H9 (cell line): ENCODE measurements at regions not wholly inside any gene's neighbourhood (a gene's known extent, or its start where the extent isn't known, plus 50 kb on each side); places are given as distances from the start of the nearest gene placed in this dataset.

ENCODE experiments used
- DNase-seq: peaks from one replicate; pipeline ENCODE4 v3.0.0-alpha.2; 2017
- H2AFZ ChIP-seq: one replicate; pipeline ENCODE4 v1.6.1; 2013; ENCODE audit warnings: mild to moderate bottlenecking, low read length, control low read depth, moderate library complexity
- H2AK5ac ChIP-seq: 2 replicates; pipeline ENCODE4 v1.6.1; 2013; ENCODE audit warnings: low read length, control low read depth, mixed read lengths; ENCODE audit not compliant: insufficient read length
- H2BK120ac ChIP-seq: one replicate; pipeline ENCODE4 v1.6.1; 2013; ENCODE audit warnings: low read depth, mild to moderate bottlenecking, low read length, control low read depth, inconsistent platforms; ENCODE audit not compliant: poor library complexity, severe bottlenecking
- H2BK12ac ChIP-seq: 2 replicates; pipeline ENCODE4 v1.6.1; 2013; ENCODE audit warnings: low read length, control low read depth, mixed read lengths, low read depth; ENCODE audit not compliant: insufficient read length
- H2BK15ac ChIP-seq: 2 replicates; pipeline ENCODE4 v1.6.1; 2013; ENCODE audit warnings: low read depth, low read length, control low read depth
- H2BK20ac ChIP-seq: one replicate; pipeline ENCODE4 v1.6.1; 2013; ENCODE audit warnings: low read depth, mild to moderate bottlenecking, low read length, control low read depth, inconsistent platforms; ENCODE audit not compliant: poor library complexity, severe bottlenecking
- H2BK5ac ChIP-seq: 2 replicates; pipeline ENCODE4 v1.6.1; 2013; ENCODE audit warnings: low read length, control low read depth, mixed read lengths; ENCODE audit not compliant: insufficient read length
- H3K14ac ChIP-seq: 2 replicates; pipeline ENCODE4 v1.6.1; 2013; ENCODE audit warnings: low read length, control low read depth; ENCODE audit not compliant: insufficient read depth
- H3K18ac ChIP-seq: 2 replicates; pipeline ENCODE4 v1.6.1; 2013; ENCODE audit warnings: low read depth, mild to moderate bottlenecking, mixed read lengths, low read length, control low read depth; ENCODE audit not compliant: insufficient read length
- H3K23ac ChIP-seq: 2 replicates; pipeline ENCODE4 v1.6.1; 2013; ENCODE audit warnings: low read length, control low read depth, mixed read lengths, low read depth; ENCODE audit not compliant: insufficient read length
- H3K23me2 ChIP-seq: 2 replicates; pipeline ENCODE4 v1.6.1; 2013; ENCODE audit warnings: low read depth, mild to moderate bottlenecking, mixed read lengths, low read length, control low read depth; ENCODE audit not compliant: insufficient read length, poor library complexity, severe bottlenecking
- H3K27ac ChIP-seq: 2 replicates; pipeline ENCODE4 v1.5.1; 2013; ENCODE audit warnings: low read length, control low read depth, mixed read lengths, low read depth; ENCODE audit not compliant: insufficient read length
- H3K27me3 ChIP-seq: 2 replicates; pipeline ENCODE4 v1.6.1; 2013; ENCODE audit warnings: low read length, control low read depth, inconsistent platforms; ENCODE audit not compliant: insufficient read depth
- H3K4ac ChIP-seq: 2 replicates; pipeline ENCODE4 v1.6.1; 2013; ENCODE audit warnings: low read depth, mild to moderate bottlenecking, control low read depth, inconsistent platforms, low read length, moderate library complexity
- H3K4me1 ChIP-seq: 2 replicates; pipeline ENCODE4 v1.6.1; 2013; ENCODE audit warnings: low read length, control low read depth, inconsistent platforms; ENCODE audit not compliant: insufficient read depth
- H3K4me2 ChIP-seq: 2 replicates; pipeline ENCODE4 v1.6.1; 2013; ENCODE audit warnings: low read length, control low read depth, mixed read lengths; ENCODE audit not compliant: insufficient read length, insufficient read depth
- H3K56ac ChIP-seq: 2 replicates; pipeline ENCODE4 v1.6.1; 2013; ENCODE audit warnings: low read depth, mild to moderate bottlenecking, mixed read lengths, low read length, control low read depth; ENCODE audit not compliant: insufficient read length
- H3K79me1 ChIP-seq: 2 replicates; pipeline ENCODE4 v1.6.1; 2013; ENCODE audit warnings: low read depth, mild to moderate bottlenecking, moderate library complexity, low read length, control low read depth, inconsistent platforms; ENCODE audit not compliant: insufficient read depth, poor library complexity, severe bottlenecking
- H3K79me2 ChIP-seq: 2 replicates; pipeline ENCODE4 v1.6.1; 2013; ENCODE audit warnings: low read length, control low read depth, inconsistent platforms; ENCODE audit not compliant: insufficient read depth
- H3K9ac ChIP-seq: 2 replicates; pipeline ENCODE4 v1.6.1; 2013; ENCODE audit warnings: low read length, control low read depth, mixed read lengths; ENCODE audit not compliant: insufficient read length; ENCODE audit errors: extremely low read depth
- H3K9me3 ChIP-seq: one replicate; pipeline ENCODE4 v1.6.1; 2013; ENCODE audit warnings: low read depth, low read length, inconsistent platforms; ENCODE audit not compliant: control insufficient read depth
- H3T11ph ChIP-seq: one replicate; pipeline ENCODE4 v1.6.1; 2013; ENCODE audit warnings: mild to moderate bottlenecking, low read length, control low read depth, inconsistent platforms
- H4K20me1 ChIP-seq: one replicate; pipeline ENCODE4 v1.6.1; 2013; ENCODE audit not compliant: control insufficient read depth, insufficient read length, insufficient read depth
- H4K5ac ChIP-seq: 2 replicates; pipeline ENCODE4 v1.6.1; 2013; ENCODE audit warnings: low read depth, mild to moderate bottlenecking, mixed read lengths, low read length, control low read depth; ENCODE audit not compliant: insufficient read length
- H4K8ac ChIP-seq: replicated peaks from 2 replicates; pipeline ENCODE4 v1.6.1; 2013; ENCODE audit warnings: low read length, control low read depth, mixed read lengths, low read depth; ENCODE audit not compliant: insufficient read length
- H4K91ac ChIP-seq: 2 replicates; pipeline ENCODE4 v1.6.1; 2013; ENCODE audit warnings: low read depth, mild to moderate bottlenecking, moderate library complexity, mixed read lengths, low read length, control low read depth; ENCODE audit not compliant: insufficient read length
- H3K27ac Mint-ChIP-seq, 3 experiments: 2 replicates in 2 of 3; 3 replicates in 1 of 3; pipeline ENCODE4 v1.8.0; 2020 to 2021; ENCODE audit warnings: mixed read lengths in 3 of 3, mild to moderate bottlenecking in 1 of 3, moderate library complexity in 1 of 3
- H3K27me3 Mint-ChIP-seq: 2 replicates; pipeline ENCODE4 v1.8.0; 2021; ENCODE audit warnings: low read depth, mild to moderate bottlenecking, moderate library complexity, mixed read lengths
- H3K36me3 Mint-ChIP-seq, 3 experiments: 2 replicates in 2 of 3; 3 replicates in 1 of 3; pipeline ENCODE4 v1.8.0; 2020 to 2021; ENCODE audit warnings: low read depth in 3 of 3, mixed read lengths in 3 of 3; ENCODE audit not compliant: insufficient read depth in 1 of 3
- H3K4me1 Mint-ChIP-seq, 2 experiments: 2 replicates each; pipeline ENCODE4 v1.8.0; 2020; ENCODE audit warnings: mixed read lengths in 2 of 2
- H3K4me3 Mint-ChIP-seq, 2 experiments: 2 replicates in 1 of 2; 3 replicates in 1 of 2; pipeline ENCODE4 v1.8.0; 2020 to 2021; ENCODE audit warnings: mild to moderate bottlenecking in 2 of 2, mixed read lengths in 2 of 2, moderate library complexity in 1 of 2
- H3K9me3 Mint-ChIP-seq, 2 experiments: 2 replicates in 1 of 2; 3 replicates in 1 of 2; pipeline ENCODE4 v1.8.0; 2020; ENCODE audit warnings: mild to moderate bottlenecking in 2 of 2, mixed read lengths in 2 of 2, moderate library complexity in 1 of 2
- WGBS: extraction: QIAGEN DNeasy Blood & Tissue Kit; methylation state at CpG from one replicate; pipeline ENCODE4 v1.1.7; 2013; ENCODE audit warnings: missing lambda C conversion rate, low lambda C conversion rate, mixed read lengths; ENCODE audit not compliant: insufficient read length; ENCODE audit errors: extremely low coverage; 5-methylcytosine and 5-hydroxymethylcytosine counted together
- TF ChIP-seq, protein P1 (sequence below): fragments of 200-600 bp; sonication (generic); conservative IDR thresholded peaks from 3 replicates; pipeline ENCODE4 v1.8.0; 2021; ENCODE audit warnings: antibody characterized with exemption, mild to moderate bottlenecking

DNA sequence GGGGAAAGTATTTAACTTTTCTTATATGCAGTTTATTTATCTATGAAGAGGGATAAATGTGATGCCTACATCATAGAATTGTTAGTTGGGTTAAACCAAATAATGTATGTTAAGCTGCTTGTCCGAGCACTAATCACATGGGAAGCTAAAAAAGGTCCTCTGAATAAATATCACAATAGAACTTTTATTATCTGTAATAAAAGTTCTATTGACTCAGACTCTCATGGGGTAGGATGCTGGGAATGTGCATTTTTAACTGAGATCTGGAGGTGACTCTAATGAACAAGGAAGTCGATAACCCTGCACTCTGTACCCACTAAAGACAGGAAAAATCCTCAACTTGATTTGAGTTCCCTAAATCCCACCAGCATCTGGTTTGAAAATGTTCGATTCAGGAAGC, 205.9 kb upstream of the IL12B start:
- no peak overlapping the region for H2BK120ac ChIP-seq
- no peak overlapping the region for H4K8ac ChIP-seq
- no peak overlapping the region for H4K91ac ChIP-seq
- H3K27ac Mint-ChIP-seq: no peak overlapping the region
- H3K14ac ChIP-seq: no peak overlapping the region
- no peak overlapping the region for H3K4me3 Mint-ChIP-seq
- H3T11ph ChIP-seq: no peak overlapping the region
- H3K79me1 ChIP-seq: no peaks in the 10 kb centered on the region
- no CpG with 5 or more reads among the region's 3 CpGs for WGBS
- H3K27me3 Mint-ChIP-seq: no peaks in the 10 kb centered on the region; the same call in 1 of the 2 replicates
- peaks cover 0 to 3% (median 2%) of the 10 kb centered on the region in 3 experiments; a peak in 1 of 7 replicates for H3K36me3 Mint-ChIP-seq
- no peak overlapping the region for H3K4ac ChIP-seq
- H3K18ac ChIP-seq: no peak overlapping the region
- H2BK20ac ChIP-seq: no peak overlapping the region
- no peaks in the 10 kb centered on the region for H3K9me3 ChIP-seq
- H2AFZ ChIP-seq: no peak overlapping the region
- peaks cover 0 to 3% of the 10 kb centered on the region in 2 experiments; a peak in 1 of 5 replicates for H3K9me3 Mint-ChIP-seq
- no peaks in the 10 kb centered on the region for H3K79me2 ChIP-seq
- H3K27ac ChIP-seq: no peak overlapping the region
- H2BK15ac ChIP-seq: no peak overlapping the region
- no peaks in the 10 kb centered on the region for H3K4me1 ChIP-seq
- H2BK5ac ChIP-seq: no peak overlapping the region
- no peak overlapping the region for H3K56ac ChIP-seq
- no peak overlapping the region for H3K23ac ChIP-seq
- no peak overlapping the region for H4K5ac ChIP-seq
- H4K20me1 ChIP-seq: no peaks in the 10 kb centered on the region
- H2BK12ac ChIP-seq: no peak overlapping the region
- TF ChIP-seq, protein P1, sequence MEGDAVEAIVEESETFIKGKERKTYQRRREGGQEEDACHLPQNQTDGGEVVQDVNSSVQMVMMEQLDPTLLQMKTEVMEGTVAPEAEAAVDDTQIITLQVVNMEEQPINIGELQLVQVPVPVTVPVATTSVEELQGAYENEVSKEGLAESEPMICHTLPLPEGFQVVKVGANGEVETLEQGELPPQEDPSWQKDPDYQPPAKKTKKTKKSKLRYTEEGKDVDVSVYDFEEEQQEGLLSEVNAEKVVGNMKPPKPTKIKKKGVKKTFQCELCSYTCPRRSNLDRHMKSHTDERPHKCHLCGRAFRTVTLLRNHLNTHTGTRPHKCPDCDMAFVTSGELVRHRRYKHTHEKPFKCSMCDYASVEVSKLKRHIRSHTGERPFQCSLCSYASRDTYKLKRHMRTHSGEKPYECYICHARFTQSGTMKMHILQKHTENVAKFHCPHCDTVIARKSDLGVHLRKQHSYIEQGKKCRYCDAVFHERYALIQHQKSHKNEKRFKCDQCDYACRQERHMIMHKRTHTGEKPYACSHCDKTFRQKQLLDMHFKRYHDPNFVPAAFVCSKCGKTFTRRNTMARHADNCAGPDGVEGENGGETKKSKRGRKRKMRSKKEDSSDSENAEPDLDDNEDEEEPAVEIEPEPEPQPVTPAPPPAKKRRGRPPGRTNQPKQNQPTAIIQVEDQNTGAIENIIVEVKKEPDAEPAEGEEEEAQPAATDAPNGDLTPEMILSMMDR: no peak
- H2AK5ac ChIP-seq: no peak overlapping the region
- no peak overlapping the region for H3K9ac ChIP-seq
- DNase-seq: no peak
- no peaks in the 10 kb centered on the region for H3K23me2 ChIP-seq
- no peaks in the 10 kb centered on the region for H3K4me1 Mint-ChIP-seq
- no peaks in the 10 kb centered on the region for H3K27me3 ChIP-seq
- H3K4me2 ChIP-seq: no peak overlapping the region
